Endothelial cell (in vitro differentiated cells): ENCODE measurements at regions not wholly inside any gene's neighbourhood (a gene's known extent, or its start where the extent isn't known, plus 50 kb on each side); places are given as distances from the start of the nearest gene placed in this dataset.

Experiments used
- DNase-seq: peaks from one replicate; pipeline ENCODE4 v3.0.0; 2021; ENCODE audit warnings: low spot score
- H3K27ac Mint-ChIP-seq: one replicate; pipeline ENCODE4 v1.8.0; 2021; ENCODE audit warnings: mixed read lengths, inconsistent platforms; ENCODE audit not compliant: unreplicated experiment
- H3K27me3 Mint-ChIP-seq: one replicate; pipeline ENCODE4 v1.8.0; 2021; ENCODE audit warnings: mild to moderate bottlenecking, moderate library complexity, mixed read lengths, inconsistent platforms; ENCODE audit not compliant: unreplicated experiment
- H3K36me3 Mint-ChIP-seq: one replicate; pipeline ENCODE4 v1.8.0; 2021; ENCODE audit warnings: mild to moderate bottlenecking, low read depth, mixed read lengths, inconsistent platforms; ENCODE audit not compliant: unreplicated experiment
- H3K4me1 Mint-ChIP-seq: one replicate; pipeline ENCODE4 v1.8.0; 2021; ENCODE audit warnings: mild to moderate bottlenecking, mixed read lengths, inconsistent platforms; ENCODE audit not compliant: unreplicated experiment
- H3K4me3 Mint-ChIP-seq: one replicate; pipeline ENCODE4 v1.8.0; 2021; ENCODE audit warnings: mild to moderate bottlenecking, mixed read lengths, inconsistent platforms; ENCODE audit not compliant: unreplicated experiment
- H3K9me3 Mint-ChIP-seq: one replicate; pipeline ENCODE4 v1.8.0; 2021; ENCODE audit warnings: mixed read lengths, inconsistent platforms; ENCODE audit not compliant: unreplicated experiment
- TF ChIP-seq, protein P1 (sequence below): fragments of 200-600 bp; sonication (generic); IDR thresholded peaks from one replicate; pipeline ENCODE4 v1.5.0; 2021; ENCODE audit warnings: antibody characterized with exemption; ENCODE audit not compliant: unreplicated experiment

DNA sequence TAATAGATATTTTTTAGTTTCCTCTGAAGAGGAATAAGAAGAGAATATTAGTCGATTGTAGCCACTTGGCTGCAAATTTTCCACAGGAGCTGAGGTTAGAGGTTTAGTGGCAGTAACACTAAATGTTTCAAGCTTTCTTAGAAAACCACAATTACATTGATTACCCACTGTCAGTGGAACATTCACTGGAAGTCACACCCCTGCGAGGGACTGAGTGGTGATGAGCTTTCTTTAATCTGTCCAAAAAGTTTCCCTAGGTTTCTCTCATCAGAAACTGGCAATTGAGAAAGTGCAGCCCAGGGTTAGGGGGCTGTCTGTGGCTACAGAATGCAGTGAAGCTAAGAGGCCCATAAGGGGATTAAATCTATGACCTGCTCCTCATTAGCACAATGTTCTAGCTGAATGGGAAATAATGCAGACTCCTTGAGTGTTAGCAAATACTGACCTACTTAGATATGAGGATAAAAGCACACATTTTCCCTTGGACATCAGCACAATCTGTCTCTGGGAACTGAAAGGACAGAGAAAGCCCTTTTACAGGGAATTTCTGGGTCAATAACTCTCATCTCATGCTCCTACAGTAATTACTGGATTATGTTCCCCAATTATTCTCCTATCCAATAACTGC, 189.5 kb downstream of the FAM76B start:
- TF ChIP-seq, protein P1, sequence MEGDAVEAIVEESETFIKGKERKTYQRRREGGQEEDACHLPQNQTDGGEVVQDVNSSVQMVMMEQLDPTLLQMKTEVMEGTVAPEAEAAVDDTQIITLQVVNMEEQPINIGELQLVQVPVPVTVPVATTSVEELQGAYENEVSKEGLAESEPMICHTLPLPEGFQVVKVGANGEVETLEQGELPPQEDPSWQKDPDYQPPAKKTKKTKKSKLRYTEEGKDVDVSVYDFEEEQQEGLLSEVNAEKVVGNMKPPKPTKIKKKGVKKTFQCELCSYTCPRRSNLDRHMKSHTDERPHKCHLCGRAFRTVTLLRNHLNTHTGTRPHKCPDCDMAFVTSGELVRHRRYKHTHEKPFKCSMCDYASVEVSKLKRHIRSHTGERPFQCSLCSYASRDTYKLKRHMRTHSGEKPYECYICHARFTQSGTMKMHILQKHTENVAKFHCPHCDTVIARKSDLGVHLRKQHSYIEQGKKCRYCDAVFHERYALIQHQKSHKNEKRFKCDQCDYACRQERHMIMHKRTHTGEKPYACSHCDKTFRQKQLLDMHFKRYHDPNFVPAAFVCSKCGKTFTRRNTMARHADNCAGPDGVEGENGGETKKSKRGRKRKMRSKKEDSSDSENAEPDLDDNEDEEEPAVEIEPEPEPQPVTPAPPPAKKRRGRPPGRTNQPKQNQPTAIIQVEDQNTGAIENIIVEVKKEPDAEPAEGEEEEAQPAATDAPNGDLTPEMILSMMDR, result no peak
- H3K4me3 Mint-ChIP-seq, result no peak overlapping the region
- DNase-seq, result no peak
- no peaks in the 10 kb centered on the region for H3K9me3 Mint-ChIP-seq
- peaks cover 1% of the 10 kb centered on the region for H3K27me3 Mint-ChIP-seq
- no peaks in the 10 kb centered on the region for H3K36me3 Mint-ChIP-seq
- H3K27ac Mint-ChIP-seq, result no peak overlapping the region
- H3K4me1 Mint-ChIP-seq, result no peaks in the 10 kb centered on the region

DNA sequence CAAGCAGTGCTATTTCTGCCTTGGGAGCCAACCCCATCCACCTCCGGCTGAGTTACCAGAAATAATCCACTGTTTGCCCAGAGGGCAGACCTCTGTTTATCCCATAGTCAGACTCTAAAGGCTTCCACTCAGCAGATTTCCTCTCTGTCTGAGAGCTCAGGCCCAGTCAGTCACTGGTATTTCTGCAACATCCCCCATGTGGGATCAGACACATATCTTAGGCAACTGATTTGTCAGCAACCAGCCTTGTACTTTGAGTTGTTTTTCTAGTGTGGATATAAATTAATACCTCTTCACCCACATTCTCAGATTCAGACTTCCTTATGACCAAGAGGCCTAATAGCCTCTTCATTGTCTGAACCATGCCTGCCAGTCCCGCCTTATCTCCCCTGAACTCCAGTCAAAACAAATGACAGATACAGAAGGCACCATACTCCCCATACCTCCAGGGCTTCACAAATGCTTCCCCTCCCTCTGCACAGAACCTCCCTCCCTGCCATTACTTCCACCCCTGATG, 193.6 kb downstream of the FAM76B start:
- H3K36me3 Mint-ChIP-seq, result no peaks in the 10 kb centered on the region
- no peaks in the 10 kb centered on the region for H3K9me3 Mint-ChIP-seq
- no peaks in the 10 kb centered on the region for H3K4me1 Mint-ChIP-seq
- no peak overlapping the region for H3K27ac Mint-ChIP-seq
- peaks cover 3% of the 10 kb centered on the region for H3K27me3 Mint-ChIP-seq
- no peak overlapping the region for H3K4me3 Mint-ChIP-seq
- DNase-seq, result no peak
- TF ChIP-seq, protein P1, result no peak

DNA sequence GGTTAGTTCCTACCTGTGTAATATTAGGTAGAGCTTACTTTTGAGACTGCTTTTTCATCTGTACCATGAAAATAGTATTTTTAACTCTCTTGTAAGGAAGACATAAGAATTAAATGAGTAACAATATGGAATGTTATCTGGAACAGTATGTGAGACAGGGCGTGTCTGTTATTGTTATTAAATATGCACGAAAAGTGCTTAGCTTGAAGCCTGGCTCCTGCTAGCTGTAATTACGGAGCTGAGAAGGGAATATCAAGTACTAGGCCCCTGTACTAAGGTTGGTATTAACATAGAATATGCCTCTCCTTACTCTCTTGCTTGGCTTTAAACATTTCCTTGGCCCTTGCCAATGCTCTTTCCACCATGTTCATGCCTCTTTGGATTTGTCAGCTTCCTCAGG, 194.0 kb downstream of the FAM76B start:
- Mint-ChIP-seq H3K27ac (no peak overlapping the region), H3K4me3 (no peak overlapping the region), H3K36me3 (no peaks in the 10 kb centered on the region), H3K27me3 (peaks cover 2% of the 10 kb centered on the region), H3K9me3 (no peaks in the 10 kb centered on the region), H3K4me1 (no peaks in the 10 kb centered on the region)
- no peak for DNase-seq
- TF ChIP-seq, protein P1, result no peak

DNA sequence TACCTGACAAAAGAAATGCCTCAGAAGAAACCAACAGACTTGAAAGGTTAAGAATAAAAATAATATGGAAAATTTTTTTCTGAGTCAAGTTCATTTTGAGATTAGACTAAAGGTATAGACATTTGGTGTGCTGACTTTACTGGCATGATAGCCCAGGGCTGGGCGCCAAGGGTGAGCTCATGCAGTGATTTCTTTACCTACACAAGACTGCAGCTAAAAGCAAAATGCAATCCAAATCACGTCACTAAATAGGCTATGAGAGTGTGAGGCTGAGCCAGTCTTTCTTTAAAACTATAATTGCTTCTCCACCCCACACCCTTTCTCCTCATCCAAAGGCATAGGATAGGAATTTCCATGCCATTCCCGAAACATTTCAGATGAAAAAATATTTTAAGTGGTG, 196.5 kb downstream of the FAM76B start:
- Mint-ChIP-seq H3K27ac (no peak overlapping the region), H3K4me3 (no peak overlapping the region), H3K36me3 (no peaks in the 10 kb centered on the region), H3K27me3 (peaks cover 3% of the 10 kb centered on the region), H3K9me3 (no peaks in the 10 kb centered on the region), H3K4me1 (no peaks in the 10 kb centered on the region)
- DNase-seq, result no peak
- TF ChIP-seq, protein P1, result no peak

DNA sequence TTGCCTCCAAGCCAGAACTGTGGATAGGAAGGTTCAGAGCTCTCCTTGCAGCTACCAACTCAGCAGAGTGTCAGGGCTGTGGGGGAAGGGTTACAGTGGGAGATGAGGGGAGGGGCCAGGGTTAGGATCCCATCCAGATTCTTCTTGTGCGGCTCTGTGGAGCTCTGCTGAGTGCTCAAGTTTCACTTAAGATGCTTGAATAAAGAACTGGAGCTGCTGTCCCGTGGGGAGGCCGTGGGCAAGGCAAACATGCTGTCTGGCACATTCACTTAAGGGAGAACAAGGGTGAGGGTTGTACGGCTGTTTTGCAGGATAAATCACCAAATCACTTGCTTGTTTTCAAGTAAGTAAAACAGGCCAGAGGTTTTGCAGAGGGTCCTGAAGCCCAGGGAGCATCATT, 197.1 kb downstream of the FAM76B start:
- H3K36me3 Mint-ChIP-seq, result no peaks in the 10 kb centered on the region
- H3K27ac Mint-ChIP-seq, result no peak overlapping the region
- DNase-seq, result no peak
- no peak overlapping the region for H3K4me3 Mint-ChIP-seq
- H3K9me3 Mint-ChIP-seq, result no peaks in the 10 kb centered on the region
- H3K4me1 Mint-ChIP-seq, result no peaks in the 10 kb centered on the region
- H3K27me3 Mint-ChIP-seq, result peaks cover 3% of the 10 kb centered on the region
- TF ChIP-seq, protein P1, result no peak
